HG03520 (cell line): ENCODE measurements at regions not wholly inside any gene's neighbourhood (a gene's known extent, or its start where the extent isn't known, plus 50 kb on each side); places are given as distances from the start of the nearest gene placed in this dataset.
A peak's percentile ranks its signal among the peaks of the same experiment; 100 is the strongest.

Experiments
- ATAC-seq: cut with Tn5 transposase; IDR thresholded peaks from one replicate; pipeline ENCODE4 v1.9.1; 2021; ENCODE audit warnings: mild to moderate bottlenecking, moderate library complexity; ENCODE audit not compliant: unreplicated experiment

DNA sequence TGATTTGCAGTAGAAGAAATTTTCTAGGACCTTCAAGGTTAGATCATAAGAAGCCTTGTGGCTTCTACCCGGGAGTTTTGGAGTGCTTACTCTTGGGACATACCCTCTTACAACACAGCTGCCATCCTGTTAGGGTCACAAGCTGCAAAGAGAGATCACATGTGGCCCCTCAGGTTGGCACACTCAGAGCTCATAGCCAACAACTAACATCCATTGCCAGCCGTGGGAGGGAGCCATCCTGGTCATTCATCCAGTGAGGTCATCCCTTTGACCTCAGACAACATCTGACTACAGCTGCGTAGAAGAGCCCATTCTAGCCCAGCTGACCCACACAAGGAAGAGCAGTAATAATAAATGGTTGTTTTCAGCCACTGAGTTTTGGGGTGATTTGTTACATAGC is 76.9 kb upstream of the NABP1 start:
- ATAC-seq: no peak

- no peak for ATAC-seq
Observed at GRCh38 chr2:191604154-191604553, 73.8 kb upstream of the NABP1 start.

DNA sequence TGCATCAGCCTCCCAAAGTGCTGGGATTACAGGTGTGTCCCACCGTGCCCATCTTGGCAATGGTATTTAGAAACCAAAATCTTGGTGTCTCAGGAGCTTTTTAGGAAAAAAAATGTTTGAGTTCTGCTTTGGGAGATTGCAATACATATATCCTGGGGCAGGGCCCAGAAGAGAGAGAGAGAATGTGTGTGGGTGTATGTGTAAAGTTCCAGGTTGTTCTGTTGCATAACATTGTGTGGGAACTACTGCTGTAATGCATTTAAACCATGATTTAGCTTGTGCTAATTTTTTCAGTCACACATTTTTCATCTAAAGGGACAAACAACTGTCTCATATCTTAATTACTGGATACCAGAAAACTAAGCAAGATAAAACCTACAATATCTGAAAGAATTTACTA is 70.8 kb upstream of the NABP1 start:
- no peak for ATAC-seq

DNA sequence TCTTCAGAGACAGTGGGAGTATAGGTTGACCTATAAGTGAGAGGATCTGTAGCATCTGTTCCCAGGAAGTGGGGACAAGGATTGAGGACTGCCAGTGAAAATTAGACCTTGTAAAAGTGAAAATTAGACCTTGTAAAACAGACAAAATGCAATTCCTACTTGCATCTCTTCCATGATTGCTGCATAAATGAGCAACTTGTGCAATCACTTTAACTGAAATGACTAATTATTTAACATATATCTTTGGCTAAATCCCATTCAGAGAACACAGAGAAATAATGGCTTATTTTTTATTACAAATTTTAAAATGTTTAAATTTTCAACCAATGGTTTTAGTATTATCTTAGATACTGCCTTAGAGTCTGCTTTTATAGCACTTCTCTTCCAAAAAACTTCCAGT is 67.2 kb upstream of the NABP1 start:
- no peak for ATAC-seq

GRCh38 chr2:191611614-191612013 is 66.3 kb upstream of the NABP1 start:
- ATAC-seq: peak; percentile 97

GRCh38 chr2:191612496-191612895 is 65.4 kb upstream of the NABP1 start:
- no peak for ATAC-seq

- ATAC-seq: no peak
Observed at GRCh38 chr2:191614759-191615158, 63.2 kb upstream of the NABP1 start.

DNA sequence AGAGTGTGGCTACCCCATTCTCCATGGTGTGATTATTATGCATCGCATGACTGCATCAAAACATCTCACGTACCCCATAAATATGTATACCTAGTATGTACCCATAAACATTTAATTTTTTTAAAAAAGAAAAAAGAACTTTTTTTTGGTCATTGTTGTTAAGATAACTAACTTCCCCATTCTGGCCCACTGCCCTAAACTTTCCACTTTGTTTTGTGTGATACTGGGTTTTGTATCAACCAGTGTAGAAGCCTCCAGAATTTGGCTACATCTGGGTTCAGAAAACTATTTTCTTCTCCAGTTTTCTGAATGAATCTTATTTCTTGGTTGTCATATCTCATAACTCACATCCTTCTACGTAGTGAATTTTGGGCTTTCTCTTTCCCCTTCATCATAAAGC is 62.3 kb upstream of the NABP1 start:
- ATAC-seq: no peak

GRCh38 chr2:191617575-191617974 is 60.4 kb upstream of the NABP1 start:
- ATAC-seq: peak; percentile 73

DNA sequence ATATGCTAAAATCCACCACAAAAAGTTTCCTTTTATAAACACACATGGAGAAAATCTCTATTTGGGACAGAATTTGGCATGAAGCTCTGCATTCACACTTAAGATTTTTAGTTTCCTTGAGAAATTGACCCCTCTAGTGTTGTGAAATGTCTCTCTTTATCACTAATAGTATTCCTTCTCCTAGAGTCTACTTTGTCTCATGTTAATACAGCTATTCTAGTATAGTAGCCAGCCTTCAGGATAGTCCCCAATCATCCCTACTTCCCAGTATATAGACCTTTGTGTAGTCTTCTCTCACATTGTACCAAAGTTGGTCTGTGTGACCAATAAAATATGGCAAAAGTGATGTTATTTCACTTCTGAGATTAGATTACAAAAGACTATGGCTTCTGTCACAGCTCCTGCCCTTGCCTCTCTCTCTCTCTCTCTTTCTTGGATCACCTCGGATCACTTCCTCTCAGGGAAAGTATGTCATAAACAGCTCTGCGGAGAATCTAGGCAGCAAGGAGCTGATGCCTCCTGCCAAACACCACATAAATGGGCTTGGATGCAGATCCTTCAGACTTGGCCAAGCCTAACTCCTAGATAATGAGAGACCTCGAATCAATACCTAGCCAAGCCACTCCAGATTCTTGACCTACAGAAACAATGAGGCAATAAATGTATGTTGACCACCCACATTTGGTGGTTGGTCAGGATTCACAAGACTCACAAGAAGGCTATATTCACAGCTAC is 59.7 kb upstream of the NABP1 start:
- peak; percentile 4 for ATAC-seq

DNA sequence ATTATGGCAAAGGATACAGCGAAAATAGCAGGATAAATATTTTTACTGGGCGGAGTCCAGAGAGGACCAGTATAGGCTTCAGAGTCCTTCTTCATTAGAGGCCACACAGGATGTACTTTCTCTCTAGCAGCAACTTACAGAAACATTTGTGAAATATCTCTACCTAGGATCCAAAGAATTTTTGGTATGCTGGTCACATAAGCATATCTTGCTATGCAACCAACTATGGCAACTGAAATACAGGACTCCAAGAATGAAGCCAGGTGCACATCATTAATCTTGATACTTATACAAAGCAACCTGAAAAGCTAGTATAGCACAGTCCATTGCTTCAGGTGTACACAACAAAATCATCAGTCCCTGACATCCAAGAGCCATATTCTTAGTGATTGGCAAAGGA is 59.1 kb upstream of the NABP1 start:
- no peak for ATAC-seq

- no peak for ATAC-seq
Observed at GRCh38 chr2:191620144-191620543, 57.8 kb upstream of the NABP1 start.

GRCh38 chr2:191622374-191623320 is 55.3 kb upstream of the NABP1 start:
- no peak for ATAC-seq

GRCh38 chr2:191625016-191625415 is 52.9 kb upstream of the NABP1 start:
- peak; percentile 51 for ATAC-seq

DNA sequence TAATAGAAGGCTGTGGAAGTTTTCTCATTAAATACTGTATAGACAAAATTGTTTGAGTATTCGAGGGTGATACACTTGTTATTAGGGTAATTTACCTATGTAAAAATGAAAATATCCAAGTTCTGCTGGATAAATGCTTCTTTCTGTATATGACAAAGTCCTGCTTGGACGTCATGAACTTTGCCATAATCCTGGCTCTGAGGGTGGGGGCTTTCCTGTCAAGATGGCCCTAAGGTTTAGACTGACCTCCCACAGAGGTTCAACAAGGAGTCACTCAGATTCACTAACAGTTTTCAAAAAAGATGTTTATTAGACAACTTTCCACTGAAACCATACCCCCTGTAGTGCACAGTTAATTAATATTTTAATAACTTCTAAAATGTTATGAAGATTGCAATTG is 52.5 kb upstream of the NABP1 start:
- ATAC-seq: no peak

- no peak for ATAC-seq
Observed at GRCh38 chr2:191626497-191627151, 51.3 kb upstream of the NABP1 start.

DNA sequence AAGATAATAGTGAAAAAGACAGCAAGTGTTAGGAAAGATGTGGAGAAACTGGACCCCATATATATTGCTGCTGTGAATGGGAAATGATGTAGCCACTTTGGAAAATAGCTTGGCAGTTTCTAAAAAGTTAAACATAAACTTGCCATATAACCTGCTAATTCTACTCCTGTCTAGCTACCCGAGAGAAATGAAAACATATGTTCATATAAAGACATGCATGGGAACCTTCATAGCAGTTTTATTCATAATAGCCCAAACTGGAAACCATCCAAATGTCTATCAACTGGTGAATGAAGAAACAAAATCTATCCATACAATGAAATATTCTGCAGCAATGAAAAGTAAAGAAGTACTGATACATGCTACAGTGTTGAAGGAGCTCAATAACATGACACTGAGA is 50.4 kb upstream of the NABP1 start:
- no peak for ATAC-seq
